Neural cell (in vitro differentiated cells): ENCODE measurements at regions not wholly inside any gene's neighbourhood (a gene's known extent, or its start where the extent isn't known, plus 50 kb on each side); places are given as distances from the start of the nearest gene placed in this dataset.

Source experiments
- H2AFZ ChIP-seq: fragments of 200-600, 300-800 bp; sonication (generic), shearing (Covaris generic); 2 replicates; pipeline ENCODE4 v1.6.0; 2014; ENCODE audit warnings: low read depth, mild to moderate bottlenecking, antibody characterized with exemption, low read length, moderate library complexity
- H3F3A ChIP-seq: fragments of 200-600 bp; shearing (Covaris generic); 2 replicates; pipeline ENCODE4 v1.6.1; 2016; ENCODE audit warnings: mild to moderate bottlenecking, moderate library complexity, mixed read lengths, antibody characterized with exemption, low read length; ENCODE audit not compliant: insufficient read depth, poor library complexity, severe bottlenecking
- H3K27ac ChIP-seq: fragments of 200-600, 300-800 bp; sonication (generic), shearing (Covaris generic); 2 replicates; pipeline ENCODE4 v1.5.1; 2014; ENCODE audit warnings: mild to moderate bottlenecking, low read length, moderate library complexity
- H3K27me3 ChIP-seq: fragments of 300-800, 200-600 bp; sonication (generic), shearing (Covaris generic); 2 replicates; pipeline ENCODE4 v1.6.0; 2014; ENCODE audit warnings: mild to moderate bottlenecking, low read depth, low read length, moderate library complexity; ENCODE audit not compliant: insufficient read depth
- H3K36me3 ChIP-seq: fragments of 300-800, 200-600 bp; sonication (generic), shearing (Covaris generic); 2 replicates; pipeline ENCODE4 v1.5.1; 2014; ENCODE audit warnings: mild to moderate bottlenecking, antibody characterized with exemption, low read length, moderate library complexity; ENCODE audit not compliant: insufficient read depth
- H3K4me2 ChIP-seq: fragments of 300-800, 200-600 bp; sonication (generic), shearing (Covaris generic); 2 replicates; pipeline ENCODE4 v1.6.0; 2014; ENCODE audit warnings: mild to moderate bottlenecking, low read length
- H3K4me3 ChIP-seq: fragments of 300-800, 200-600 bp; sonication (generic), shearing (Covaris generic); 2 replicates; pipeline ENCODE4 v1.5.1; 2014; ENCODE audit warnings: mild to moderate bottlenecking, low read length, moderate library complexity
- H3K79me2 ChIP-seq: fragments of 200-600 bp; shearing (Covaris generic); replicated peaks from 2 replicates; pipeline ENCODE4 v1.6.0; 2014; ENCODE audit warnings: mild to moderate bottlenecking, low read length, moderate library complexity; ENCODE audit not compliant: insufficient read depth
- H3K9ac ChIP-seq: fragments of 300-800, 200-600 bp; sonication (generic), shearing (Covaris generic); 2 replicates; pipeline ENCODE4 v1.6.1; 2016; ENCODE audit warnings: mild to moderate bottlenecking, low read length, mixed read lengths
- H3K9me2 ChIP-seq: fragments of 200-600 bp; shearing (Covaris generic); 2 replicates; pipeline ENCODE4 v1.6.1; 2016; ENCODE audit warnings: mild to moderate bottlenecking, low read length, mixed read lengths; ENCODE audit not compliant: insufficient read depth
- H3K9me3 ChIP-seq: fragments of 200-600, 300-800 bp; sonication (generic), shearing (Covaris generic); 2 replicates; pipeline ENCODE4 v1.6.1; 2016; ENCODE audit warnings: mild to moderate bottlenecking, mixed run types, low read length, moderate library complexity, mixed read lengths
- H4K20me1 ChIP-seq: fragments of 200-600 bp; shearing (Covaris generic); 2 replicates; pipeline ENCODE4 v1.6.1; 2016; ENCODE audit warnings: mild to moderate bottlenecking, mixed run types; ENCODE audit not compliant: insufficient read depth
- CTCF ChIP-seq: fragments of 450-650 bp; IDR thresholded peaks from 2 replicates; pipeline ENCODE4 v1.5.1; 2014; ENCODE audit warnings: antibody characterized with exemption, mild to moderate bottlenecking, moderate library complexity; ENCODE audit not compliant: poor library complexity, severe bottlenecking
- EP300 ChIP-seq: fragments of 450-650 bp; conservative IDR thresholded peaks from 2 replicates; pipeline ENCODE4 v1.6.1; 2014; ENCODE audit warnings: antibody characterized with exemption, mild to moderate bottlenecking, moderate library complexity; ENCODE audit not compliant: poor library complexity, severe bottlenecking
- EZH2 ChIP-seq: fragments of 200-600, 300-800 bp; shearing (Covaris generic), sonication (generic); IDR thresholded peaks from 2 replicates; pipeline ENCODE4 v1.6.1; 2014; ENCODE audit warnings: antibody characterized with exemption, low read length, borderline replicate concordance, mild to moderate bottlenecking; ENCODE audit not compliant: insufficient read depth, poor library complexity, severe bottlenecking
- MXI1 ChIP-seq: fragments of 450-650 bp; conservative IDR thresholded peaks from 2 replicates; pipeline ENCODE4 v1.6.1; 2014; ENCODE audit warnings: antibody characterized with exemption, mild to moderate bottlenecking; ENCODE audit not compliant: poor library complexity, severe bottlenecking
- POLR2AphosphoS5 ChIP-seq: IDR thresholded peaks from 2 replicates; pipeline ENCODE4 v1.6.1; 2012
- RAD21 ChIP-seq: fragments of 450-650 bp; conservative IDR thresholded peaks from 2 replicates; pipeline ENCODE4 v1.6.1; 2014; ENCODE audit warnings: antibody characterized with exemption, mild to moderate bottlenecking, moderate library complexity
- SMC3 ChIP-seq: fragments of 450-650 bp; conservative IDR thresholded peaks from 2 replicates; pipeline ENCODE4 v1.6.1; 2014; ENCODE audit warnings: antibody characterized with exemption, mild to moderate bottlenecking, moderate library complexity; ENCODE audit not compliant: poor library complexity
- TAF1 ChIP-seq: IDR thresholded peaks from 2 replicates; pipeline ENCODE4 v1.6.1; 2012; ENCODE audit warnings: low read depth
- TF ChIP-seq, protein P1 (sequence below): IDR thresholded peaks from 2 replicates; pipeline ENCODE4 v1.6.1; 2012; ENCODE audit warnings: borderline replicate concordance

DNA sequence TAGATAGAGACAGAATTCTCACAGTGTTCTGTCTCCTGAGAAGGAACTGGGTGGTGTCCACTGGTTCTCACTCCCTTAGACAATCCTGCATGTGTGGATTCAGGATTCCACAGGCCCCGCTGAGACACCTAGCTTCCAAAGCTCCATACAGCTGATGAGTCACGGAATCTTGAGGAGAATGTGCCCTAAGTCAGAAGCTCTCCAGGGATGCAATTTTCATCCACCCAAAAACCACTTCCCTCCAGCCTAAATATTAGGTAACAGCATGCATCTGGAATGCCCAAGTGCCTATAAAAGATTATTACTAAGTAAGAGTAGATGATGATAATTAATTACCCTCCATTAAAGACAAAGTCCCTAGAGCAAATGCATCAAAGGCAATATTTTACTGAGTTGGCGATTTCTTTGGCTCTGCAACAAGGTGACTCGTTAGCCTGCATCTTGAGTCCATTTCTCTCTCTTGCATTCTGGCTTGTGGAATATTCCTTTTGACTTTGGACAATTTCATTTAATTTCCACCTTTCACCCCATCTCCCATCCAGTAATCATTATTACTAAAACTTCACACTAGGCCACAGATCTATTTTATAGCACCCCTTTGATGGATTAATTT is 475.1 kb downstream of the TNS1 start:
- TF ChIP-seq POLR2AphosphoS5 (no peak), CTCF (no peak), SMC3 (no peak), TAF1 (no peak), MXI1 (no peak), EP300 (no peak), RAD21 (no peak), EZH2 (no peak)
- TF ChIP-seq, protein P1, sequence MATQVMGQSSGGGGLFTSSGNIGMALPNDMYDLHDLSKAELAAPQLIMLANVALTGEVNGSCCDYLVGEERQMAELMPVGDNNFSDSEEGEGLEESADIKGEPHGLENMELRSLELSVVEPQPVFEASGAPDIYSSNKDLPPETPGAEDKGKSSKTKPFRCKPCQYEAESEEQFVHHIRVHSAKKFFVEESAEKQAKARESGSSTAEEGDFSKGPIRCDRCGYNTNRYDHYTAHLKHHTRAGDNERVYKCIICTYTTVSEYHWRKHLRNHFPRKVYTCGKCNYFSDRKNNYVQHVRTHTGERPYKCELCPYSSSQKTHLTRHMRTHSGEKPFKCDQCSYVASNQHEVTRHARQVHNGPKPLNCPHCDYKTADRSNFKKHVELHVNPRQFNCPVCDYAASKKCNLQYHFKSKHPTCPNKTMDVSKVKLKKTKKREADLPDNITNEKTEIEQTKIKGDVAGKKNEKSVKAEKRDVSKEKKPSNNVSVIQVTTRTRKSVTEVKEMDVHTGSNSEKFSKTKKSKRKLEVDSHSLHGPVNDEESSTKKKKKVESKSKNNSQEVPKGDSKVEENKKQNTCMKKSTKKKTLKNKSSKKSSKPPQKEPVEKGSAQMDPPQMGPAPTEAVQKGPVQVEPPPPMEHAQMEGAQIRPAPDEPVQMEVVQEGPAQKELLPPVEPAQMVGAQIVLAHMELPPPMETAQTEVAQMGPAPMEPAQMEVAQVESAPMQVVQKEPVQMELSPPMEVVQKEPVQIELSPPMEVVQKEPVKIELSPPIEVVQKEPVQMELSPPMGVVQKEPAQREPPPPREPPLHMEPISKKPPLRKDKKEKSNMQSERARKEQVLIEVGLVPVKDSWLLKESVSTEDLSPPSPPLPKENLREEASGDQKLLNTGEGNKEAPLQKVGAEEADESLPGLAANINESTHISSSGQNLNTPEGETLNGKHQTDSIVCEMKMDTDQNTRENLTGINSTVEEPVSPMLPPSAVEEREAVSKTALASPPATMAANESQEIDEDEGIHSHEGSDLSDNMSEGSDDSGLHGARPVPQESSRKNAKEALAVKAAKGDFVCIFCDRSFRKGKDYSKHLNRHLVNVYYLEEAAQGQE, result no peak
- Histone ChIP-seq H3K27ac (no peak overlapping the region), H2AFZ (no peak overlapping the region), H4K20me1 (no peaks in the 10 kb centered on the region), H3K9me2 (no peaks in the 10 kb centered on the region), H3K9me3 (no peaks in the 10 kb centered on the region), H3K9ac (no peak overlapping the region), H3K4me2 (no peak overlapping the region), H3K36me3 (no peaks in the 10 kb centered on the region), H3F3A (no peaks in the 10 kb centered on the region), H3K27me3 (no peaks in the 10 kb centered on the region), H3K79me2 (no peaks in the 10 kb centered on the region), H3K4me3 (no peak overlapping the region)

DNA sequence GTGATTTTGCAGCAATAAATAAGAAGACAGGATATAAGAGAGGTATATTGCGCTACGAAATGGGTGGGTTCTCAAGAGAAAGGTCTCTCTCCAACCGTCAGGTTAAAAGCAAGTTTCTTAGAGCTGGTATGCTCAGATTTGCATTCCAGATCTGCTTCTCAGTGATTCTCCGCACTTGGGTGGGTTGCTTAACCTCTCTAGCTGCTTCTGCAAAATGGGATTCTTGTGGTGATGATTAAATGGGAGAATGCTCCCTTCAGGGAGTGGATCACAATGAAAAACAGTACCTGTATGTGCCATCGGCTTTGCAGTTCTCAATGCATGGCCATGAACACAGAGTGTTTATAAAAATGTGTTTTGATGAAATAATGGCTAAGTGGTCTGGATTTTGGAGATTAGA is 477.7 kb downstream of the TNS1 start:
- Histone ChIP-seq H2AFZ (no peak overlapping the region), H3F3A (no peaks in the 10 kb centered on the region), H3K79me2 (no peaks in the 10 kb centered on the region), H3K9me3 (no peaks in the 10 kb centered on the region), H4K20me1 (no peaks in the 10 kb centered on the region), H3K4me3 (no peak overlapping the region), H3K36me3 (no peaks in the 10 kb centered on the region), H3K4me2 (no peak overlapping the region), H3K27ac (no peak overlapping the region), H3K27me3 (no peaks in the 10 kb centered on the region), H3K9me2 (no peaks in the 10 kb centered on the region), H3K9ac (no peak overlapping the region)
- TF ChIP-seq MXI1 (no peak), RAD21 (no peak), TAF1 (no peak), SMC3 (no peak), EP300 (no peak), EZH2 (no peak), CTCF (no peak), POLR2AphosphoS5 (no peak)
- TF ChIP-seq, protein P1, result no peak
